Hematopoietic multipotent progenitor cell treated with erythropoietin and hydrocortisone succinate and interleukin-3 and kit ligand, for 8 days (in vitro differentiated cells): ENCODE measurements at regions not wholly inside any gene's neighbourhood (a gene's known extent, or its start where the extent isn't known, plus 50 kb on each side); places are given as distances from the start of the nearest gene placed in this dataset.

Source experiments
- DNase-seq: peaks from one replicate; pipeline ENCODE4 v3.0.0-alpha.2; 2015

DNA sequence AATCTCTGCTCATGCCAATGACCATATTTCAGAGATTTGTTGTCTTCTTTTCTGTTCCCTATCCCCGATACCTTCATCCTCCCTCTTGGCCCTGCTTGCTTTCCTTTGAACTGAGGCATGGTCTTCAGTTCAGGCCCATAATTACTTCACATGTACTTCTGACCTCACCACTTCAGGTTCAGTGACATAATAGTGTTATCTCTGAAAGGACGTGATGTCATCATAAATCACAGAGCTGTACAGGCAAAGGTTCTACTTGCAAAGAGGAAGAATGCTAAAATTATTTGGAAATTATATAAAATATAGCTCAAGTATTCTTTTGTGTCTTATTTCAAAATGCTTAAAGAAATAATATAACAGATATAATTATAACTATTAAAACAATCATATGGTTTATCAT lies 230.3 kb upstream of the ESRRG start:
- DNase-seq = no peak

DNA sequence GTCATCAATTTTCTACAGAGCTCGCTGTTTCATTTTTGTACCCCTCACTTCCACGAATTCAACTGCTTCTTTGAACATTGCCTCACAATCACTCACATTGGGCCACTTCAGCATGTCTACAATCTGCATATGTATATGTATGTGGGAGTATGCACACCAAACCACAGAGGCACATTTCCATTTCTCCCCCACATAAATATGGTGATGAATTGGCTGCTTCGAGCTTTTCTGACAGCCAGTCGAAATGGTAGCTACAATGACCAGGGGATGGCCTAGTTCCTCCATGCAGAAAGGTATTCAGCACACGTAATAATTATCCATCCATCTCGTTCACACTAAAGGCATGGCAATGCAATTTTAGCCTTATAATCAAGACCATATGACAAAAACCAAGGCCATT lies 229.6 kb upstream of the ESRRG start:
- no peak for DNase-seq

DNA sequence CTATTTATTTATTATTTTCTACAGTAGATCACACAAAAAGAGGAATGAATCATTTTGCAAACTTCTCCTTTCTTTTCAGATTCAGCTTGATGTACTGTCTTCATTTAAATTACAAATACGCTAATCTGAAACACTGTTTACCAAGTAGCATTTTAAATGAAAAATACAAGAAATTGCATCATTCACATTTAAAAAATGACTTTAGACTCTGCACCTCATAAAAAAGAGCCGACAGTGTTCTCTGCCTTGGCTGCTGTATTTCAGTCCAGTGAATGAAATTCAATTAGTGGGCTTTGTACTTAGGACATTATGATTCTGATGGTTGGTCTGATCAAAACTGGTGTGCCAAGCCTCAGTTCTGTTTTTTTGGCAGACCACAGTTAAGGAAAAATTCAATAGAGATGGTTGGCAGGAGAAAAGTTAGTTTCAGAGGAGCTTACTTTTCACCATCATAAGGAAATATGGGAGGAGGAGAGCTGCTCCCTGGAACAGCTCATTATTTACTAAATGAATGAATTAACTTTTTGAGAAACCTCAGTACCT lies 222.4 kb upstream of the ESRRG start:
- no peak for DNase-seq

DNA sequence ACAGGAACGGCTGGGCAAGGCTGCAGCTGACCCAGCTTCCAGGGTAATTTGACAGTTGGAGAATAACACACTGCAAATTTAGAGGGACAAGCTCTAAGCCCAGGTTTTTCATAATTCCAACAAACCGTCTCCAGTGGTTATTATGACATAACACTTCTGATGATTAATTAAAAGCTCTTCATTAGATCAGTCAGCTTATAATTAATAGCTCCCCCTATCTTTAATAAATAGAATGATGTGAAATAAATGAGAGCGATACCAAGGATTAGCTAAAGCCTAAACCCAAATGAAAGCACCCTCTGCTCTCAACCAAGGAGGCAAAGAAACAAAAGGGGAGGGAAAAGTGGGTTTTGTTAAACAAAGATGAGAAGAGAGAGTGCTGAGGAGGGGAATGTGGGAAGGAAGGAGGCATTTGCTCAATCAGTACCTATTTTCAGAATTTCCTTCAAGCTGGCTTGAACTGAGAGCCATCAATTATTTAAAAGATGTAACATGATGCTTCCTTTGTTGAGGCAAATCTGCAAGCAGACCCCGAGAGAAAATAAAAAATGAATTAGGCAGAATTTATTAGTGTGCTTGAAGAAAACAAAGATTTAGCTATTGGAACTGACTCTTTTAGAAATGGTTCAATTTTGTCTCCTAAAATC lies 221.8 kb upstream of the ESRRG start:
- no peak for DNase-seq

DNA sequence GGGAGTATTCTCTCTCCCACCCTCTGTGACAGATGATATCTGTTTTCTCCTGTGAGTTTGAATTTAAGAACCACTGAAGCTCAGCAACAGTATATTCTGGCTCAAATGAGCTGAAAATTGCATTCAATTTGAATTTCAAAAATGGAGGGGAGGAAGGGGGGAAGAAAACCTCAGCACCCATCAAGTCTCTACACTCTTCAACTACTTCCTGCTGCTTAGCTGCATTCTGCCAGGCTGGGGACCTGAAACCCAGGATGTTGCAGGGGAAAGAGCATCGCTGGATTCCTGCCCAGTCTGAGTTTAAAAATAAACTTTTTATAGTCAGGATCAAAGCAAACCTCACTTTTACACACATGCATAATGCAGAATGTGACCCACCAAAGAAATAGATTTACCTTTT lies 214.3 kb upstream of the ESRRG start:
- DNase-seq = no peak

DNA sequence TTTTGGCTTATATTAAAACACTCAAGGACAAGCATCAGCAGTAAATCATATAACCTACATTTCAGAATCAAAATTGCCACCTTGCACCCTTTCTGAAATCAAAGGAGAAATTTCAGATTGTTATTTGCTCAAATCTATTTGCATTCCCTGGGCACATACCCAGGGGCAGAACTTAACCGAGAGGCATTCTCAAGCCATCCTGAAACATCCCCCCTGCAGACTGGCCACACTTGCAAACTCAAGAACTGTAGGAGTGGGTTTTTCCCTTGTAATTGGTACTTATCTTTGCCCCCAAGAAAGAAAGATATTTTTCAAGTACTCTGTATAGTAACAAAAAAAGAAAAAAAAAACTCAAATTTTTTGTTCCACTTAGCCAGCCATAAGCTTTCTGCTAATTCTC lies 213.6 kb upstream of the ESRRG start:
- DNase-seq = no peak

DNA sequence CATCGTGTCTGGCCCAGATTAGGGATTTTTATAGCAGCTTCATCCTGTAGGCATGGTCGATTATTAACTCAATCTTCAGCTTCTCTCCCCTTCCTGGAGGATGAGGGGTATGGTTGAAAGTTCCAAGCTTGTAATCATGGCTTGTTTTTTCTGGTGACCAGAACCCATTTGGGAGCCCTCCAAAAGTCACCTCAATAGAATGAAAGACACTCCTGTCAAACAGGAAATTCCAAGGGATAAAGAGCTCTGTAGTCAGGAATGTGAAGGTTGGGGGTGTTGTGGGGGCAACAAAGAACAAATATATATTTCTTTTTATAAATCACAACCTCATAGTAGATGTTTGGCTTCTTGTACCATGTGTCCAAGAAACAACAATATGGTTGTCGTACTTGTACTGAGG lies 212.7 kb upstream of the ESRRG start:
- no peak for DNase-seq

DNA sequence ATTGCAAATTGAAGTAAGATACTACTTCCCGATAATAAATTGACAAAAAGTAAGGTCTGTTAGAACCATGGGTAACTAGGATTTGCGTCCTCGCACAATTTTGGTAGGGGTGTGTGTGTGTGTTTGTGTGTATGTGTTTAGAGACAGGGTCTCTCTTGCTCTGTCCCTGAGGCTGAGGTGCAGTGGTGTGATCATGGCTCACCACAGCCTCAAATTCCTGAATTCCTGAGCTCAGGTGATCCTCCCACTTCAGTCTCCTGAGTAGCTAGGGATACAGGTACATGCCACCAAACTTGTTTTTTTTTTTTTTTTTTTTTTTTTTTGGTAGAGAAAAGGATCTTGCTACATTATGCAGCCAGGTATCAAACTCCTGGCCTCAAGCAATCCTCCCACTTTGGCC lies 209.2 kb upstream of the ESRRG start:
- no peak for DNase-seq

DNA sequence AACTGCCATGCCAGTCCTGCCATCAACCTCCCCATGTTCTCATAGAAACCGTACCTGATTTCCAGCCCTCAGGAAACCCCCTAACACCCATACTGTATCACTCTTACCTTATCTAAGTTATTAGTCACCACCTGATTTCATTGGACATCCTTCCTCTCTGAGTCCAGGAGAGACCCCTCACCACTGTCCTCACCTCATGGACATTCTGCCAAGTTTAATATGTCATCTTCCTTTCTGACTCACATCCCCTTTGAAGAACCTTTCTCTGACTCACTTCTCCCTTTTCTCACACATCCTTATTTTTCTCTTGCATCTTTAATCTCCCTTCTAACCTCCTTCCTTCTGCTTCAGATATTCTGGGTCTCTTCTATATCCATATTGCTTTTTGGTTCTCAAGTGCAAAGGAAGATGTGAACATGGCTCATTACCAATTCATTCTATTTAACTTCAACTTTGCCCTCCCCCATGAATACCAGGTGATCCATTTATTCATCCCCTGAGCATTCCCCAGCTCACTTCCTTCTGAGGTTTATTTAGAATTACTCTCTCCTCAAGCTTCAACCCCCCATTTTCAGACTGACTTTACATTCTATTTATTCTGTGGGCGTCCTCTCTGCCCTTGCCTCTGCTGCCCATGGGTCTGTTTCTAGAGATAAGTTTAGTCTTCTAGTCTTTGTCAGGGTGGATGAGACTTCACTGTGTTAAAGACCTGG lies 206.8 kb upstream of the ESRRG start:
- no peak for DNase-seq

DNA sequence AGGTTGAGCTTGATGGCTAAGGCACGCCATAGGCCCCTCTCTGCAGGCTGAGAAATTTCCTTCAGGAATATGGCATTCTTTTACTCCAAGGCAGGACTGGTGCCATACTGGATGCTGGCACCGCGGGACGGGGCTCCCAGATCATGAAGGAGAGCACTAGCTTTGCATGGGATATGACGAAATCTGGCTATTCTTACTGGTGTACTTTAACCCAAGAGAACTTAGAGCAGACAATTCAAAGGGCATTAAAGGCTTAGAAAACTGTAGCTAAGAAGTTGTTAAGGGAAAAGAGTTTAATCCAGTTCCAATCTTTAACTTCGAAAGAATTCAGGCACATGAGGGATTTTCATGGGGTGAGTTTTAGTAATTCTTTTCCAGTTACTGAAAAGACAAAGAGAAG lies 204.4 kb upstream of the ESRRG start:
- DNase-seq = no peak

DNA sequence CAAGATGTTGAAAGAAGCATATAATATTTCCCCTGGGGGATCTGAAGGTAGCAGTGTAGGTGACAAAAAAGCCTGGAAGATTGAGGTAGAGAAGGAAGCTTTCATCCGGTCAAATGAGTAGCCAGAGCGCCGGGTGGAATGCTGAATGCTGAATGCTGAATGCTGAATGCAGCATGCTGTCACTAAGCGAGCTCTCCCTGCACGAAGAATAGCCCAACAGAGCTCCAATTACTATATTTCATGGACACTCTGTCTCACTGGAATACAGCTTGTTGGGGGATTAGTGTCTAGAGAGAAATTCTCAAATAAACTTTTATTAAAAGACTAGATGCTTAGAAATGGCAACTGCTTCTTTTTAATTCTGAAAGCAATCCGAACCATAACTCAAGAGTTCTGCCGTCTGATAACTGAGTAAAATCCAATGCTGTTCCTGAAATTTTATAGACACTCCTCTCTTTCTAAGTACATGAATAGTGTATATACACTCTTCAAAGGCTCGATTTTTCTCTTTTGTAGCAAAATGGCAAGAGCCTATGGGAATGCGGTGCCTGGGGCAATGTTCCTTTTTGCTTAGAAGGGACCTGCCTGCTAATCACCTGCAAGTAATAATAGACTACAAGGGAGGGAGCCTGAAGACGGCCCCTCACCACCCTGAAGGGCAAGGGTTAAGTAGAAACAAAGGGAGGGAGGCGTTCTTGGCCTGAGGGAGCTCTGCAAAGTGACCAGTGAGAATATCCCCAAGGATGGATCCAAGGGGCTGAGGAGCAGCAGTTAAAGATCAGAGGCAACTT lies 203.7 kb upstream of the ESRRG start:
- no peak for DNase-seq

DNA sequence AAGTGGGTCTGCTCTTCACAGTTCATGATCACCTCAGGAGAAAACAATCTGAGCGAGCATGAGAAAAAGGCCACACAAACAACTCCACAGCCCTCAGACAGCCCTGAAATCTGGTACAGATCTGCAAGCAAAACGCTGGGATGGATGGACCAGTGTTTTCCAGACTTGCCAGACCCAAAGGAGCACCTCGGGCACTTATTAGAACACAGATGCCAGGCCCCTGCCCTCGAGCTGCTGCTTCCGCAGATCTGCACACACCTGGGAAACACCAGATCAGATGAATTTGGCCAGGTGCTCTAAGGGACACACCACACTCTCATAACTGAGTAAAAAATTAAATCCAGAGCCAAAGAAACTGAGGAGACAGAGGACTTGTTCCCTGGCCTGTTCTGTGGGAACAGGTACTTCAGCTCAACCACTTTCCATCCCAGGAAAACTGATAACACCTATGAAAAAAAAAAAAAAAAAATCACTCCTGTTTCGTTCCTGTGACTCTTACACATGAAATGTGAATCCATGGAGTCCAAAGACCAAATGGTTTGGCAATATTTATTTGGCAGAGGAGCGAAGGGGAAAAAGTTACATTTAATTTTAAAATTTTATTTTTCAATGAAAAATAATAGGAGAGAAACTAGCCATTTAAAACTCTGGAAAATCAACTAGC lies 202.9 kb upstream of the ESRRG start:
- DNase-seq = no peak

DNA sequence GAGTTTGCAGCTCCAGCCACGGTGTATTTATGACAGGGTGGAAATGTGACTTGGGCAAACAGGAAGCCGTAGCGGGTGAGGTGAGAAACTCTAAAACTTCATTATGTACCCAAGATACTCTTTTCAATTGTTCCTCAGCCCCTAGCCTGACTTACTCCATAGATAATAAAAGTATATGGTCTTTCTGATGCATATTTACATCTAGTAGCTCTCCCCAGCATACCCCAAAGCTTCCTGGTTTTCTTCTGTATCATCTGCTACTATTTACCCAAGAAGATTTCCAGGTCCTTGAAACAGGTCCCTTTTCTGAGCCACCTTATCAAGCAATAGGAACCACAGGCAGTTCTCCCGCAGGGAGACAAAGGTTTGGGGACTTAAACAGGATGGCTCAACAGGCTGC lies 201.5 kb upstream of the ESRRG start:
- no peak for DNase-seq

DNA sequence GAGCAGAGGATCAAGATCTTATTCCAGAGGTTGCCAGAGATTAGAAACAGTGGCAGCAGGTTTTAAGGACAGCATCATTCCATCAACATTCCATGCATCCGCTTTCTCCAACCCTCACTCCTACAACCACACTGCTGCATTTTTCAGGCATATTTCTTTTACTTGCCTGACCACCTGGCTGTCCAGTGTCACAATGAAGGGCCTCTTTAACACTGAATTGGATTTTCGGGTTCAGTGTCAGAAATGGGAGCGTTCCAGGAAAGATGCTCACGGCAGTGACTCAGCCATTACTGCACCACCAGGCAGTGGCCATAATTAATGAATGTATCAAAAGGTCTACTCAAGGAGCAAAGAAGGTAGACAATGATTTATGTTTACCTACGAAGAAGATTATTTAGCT lies 200.4 kb upstream of the ESRRG start:
- DNase-seq = no peak

DNA sequence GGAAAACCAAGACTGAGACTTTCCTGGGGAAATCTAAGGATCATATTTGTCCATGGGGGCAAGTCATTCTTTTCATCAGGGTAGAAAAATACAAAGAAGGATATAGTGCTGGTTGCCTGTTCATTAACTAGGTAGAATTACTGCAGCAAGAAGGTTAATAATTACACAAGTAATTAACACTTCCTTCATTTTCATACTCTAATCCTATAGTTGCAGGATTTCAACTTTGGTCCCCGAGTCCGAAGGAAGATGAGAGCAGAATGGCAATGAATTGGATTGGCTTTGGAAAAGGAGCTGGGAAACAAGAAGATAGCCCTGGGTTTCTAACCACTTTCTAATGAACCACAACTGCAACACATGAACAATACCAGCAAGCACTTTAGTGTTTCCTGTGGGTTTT lies 199.2 kb upstream of the ESRRG start:
- no peak for DNase-seq

DNA sequence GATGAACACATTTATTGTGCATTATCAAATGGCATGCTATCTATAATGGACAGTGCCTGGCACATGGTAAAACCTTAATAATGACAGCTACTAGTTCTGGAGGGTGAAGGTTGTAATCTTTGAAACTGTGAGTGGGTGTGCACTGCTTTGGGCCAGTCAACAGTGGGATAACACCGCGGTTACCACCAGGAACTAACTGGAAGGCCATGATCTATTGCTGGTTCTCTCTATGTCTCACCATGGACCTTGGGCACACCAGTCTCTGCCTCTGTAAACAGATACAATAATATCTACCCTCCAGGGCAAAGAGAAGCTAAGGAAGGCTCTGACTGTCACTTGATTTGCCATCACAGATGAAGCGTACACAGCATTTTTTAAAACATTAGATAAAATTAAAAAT lies 198.6 kb upstream of the ESRRG start:
- no peak for DNase-seq

DNA sequence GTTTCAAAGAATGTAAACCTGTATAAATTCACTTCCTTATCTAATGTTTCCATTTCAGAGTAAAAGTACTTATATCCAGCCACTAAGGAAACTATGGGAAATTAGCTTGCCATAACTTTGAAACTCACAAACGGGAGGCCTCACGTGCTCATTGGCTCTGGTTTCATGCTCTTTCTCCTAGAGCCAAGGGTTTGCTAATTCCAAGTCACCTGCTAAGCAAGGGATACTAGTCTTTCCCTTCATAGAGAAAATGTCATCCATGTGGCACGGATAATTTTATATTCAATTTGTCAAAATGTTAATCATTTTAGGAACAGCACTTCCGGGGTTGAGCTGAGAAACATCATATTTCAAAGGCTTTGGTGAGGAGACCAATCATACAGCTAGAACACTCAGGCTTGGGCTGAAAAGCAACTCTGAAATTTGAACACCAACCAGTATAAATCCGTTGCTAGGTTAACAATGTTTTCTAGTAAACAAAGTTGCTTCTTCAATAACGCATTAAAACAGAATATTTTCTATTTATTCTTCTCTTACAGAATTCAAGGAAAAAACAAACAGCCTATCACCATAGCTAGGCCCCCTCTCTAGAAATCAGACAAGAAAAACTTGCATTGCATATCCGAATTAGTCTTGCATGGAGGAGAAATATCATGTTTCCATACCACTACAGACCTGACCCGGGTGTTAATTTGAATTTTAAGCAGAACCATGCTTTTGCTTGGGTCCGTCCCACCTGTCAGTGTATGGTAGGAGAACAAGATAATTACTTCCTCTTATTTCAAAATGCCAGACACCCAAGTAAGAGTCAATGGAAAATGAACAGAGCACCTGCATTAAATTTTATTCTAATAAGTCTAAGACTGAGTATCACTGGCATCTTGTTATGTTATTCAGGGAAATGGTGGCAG lies 196.1 kb upstream of the ESRRG start:
- no peak for DNase-seq

DNA sequence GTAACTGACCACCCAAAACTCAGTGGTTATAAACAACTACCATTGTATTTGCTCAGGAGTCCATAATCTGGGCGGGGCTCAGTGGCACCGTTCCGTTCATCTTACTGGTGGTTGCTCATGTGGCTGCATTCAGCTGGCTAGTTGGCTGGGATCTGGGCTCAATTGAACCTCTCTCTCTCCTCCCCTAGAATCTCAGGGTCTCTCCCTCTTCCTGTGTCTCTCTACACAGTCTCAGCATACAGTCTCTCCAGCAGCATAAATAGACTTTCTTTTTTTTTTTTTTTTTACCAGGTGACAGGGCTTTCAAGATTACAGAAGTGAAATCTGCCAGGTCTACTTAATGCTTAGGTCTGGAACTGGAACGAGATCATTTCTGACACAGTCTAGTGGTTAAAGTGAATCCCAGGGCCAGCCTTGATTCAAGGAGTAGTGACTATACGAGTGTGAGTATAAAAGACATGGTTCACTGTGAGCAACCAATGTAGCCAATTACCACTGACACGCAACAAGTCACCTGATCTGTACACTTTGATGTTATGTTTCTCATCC lies 193.7 kb upstream of the ESRRG start:
- no peak for DNase-seq

DNA sequence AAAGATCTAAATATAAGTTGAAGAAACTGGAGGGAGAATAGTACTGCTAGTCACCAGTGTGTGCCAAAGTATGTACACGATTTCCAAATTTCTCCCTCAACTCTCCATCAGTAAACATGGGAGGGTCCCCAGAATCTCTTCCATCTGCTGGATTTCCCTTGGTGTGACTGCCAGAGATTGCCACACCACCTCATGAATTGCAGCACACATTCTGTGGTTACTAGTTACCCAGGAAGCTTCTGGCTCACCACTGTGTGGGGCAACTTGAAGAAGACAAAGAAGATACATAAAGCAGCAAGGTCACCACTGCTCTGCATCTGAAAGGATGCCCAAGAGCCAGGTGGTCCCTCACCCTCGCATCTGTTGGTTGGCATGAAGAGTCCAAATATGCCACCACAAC lies 191.7 kb upstream of the ESRRG start:
- no peak for DNase-seq

DNA sequence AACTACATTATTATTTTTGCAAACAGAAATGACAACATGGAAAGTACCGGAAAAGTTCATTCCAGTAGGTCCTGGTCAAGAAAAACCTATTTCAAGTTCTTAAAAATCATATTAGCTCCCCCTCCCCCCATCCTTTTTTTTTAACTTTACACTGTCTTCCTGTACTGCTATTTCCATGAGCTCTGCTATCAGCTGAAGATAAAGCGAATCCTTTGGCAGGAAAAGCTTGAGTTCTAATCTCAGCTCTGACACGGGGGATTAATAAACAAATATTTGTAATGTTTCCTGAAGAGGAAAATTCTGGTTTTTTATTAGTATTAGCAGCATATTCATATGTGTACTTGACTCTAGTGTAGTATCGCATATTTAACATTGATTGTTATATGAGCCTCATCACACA lies 190.7 kb upstream of the ESRRG start:
- DNase-seq = no peak

DNA sequence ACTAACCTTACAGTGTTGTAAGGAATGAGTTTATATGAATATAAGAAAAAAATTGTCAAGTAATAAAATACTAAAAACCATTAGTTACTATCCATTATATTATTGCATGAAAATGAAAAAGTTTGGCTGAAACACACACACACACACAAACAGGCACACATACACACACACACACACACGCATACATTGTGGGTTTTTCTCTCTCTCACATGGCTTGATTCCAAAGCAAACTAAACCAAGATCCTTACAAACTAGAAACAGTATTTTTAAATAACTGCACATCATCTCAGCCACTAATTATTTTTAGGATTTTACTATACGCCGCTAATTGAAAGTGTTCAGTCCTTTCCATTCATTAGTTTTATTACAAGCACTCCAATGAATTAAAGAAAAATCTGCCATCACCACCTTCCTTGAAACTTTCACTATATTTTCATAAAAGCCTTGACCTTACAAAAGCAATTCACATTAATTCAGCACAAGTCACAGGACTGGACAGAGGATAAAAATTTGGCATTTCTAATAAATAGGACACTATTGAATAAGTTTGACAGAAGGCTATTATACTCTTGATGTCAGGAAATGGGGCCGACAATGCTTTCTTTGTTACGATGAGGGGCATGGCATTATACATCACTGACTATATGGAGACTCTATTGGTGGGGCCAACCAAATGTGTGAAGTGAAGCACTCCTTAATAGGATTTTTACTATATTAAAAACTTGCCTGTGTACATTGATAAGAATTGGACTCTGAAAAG lies 187.0 kb upstream of the ESRRG start:
- DNase-seq = no peak
